DND-41 (cell line): ENCODE measurements at regions not wholly inside any gene's neighbourhood (a gene's known extent, or its start where the extent isn't known, plus 50 kb on each side); places are given as distances from the start of the nearest gene placed in this dataset.

Experiments
- EZH2 ChIP-seq: IDR thresholded peaks from 3 replicates; pipeline ENCODE4 v1.6.1; 2012; ENCODE audit warnings: borderline replicate concordance, low read depth, mild to moderate bottlenecking, moderate library complexity, low read length, inconsistent platforms; ENCODE audit not compliant: severe bottlenecking
- TF ChIP-seq, protein P1 (sequence below): IDR thresholded peaks from 2 replicates; pipeline ENCODE4 v1.5.1; 2012; ENCODE audit warnings: borderline replicate concordance, low read length, moderate library complexity, mild to moderate bottlenecking; ENCODE audit not compliant: poor library complexity, severe bottlenecking; ENCODE audit errors: extremely low read depth

DNA sequence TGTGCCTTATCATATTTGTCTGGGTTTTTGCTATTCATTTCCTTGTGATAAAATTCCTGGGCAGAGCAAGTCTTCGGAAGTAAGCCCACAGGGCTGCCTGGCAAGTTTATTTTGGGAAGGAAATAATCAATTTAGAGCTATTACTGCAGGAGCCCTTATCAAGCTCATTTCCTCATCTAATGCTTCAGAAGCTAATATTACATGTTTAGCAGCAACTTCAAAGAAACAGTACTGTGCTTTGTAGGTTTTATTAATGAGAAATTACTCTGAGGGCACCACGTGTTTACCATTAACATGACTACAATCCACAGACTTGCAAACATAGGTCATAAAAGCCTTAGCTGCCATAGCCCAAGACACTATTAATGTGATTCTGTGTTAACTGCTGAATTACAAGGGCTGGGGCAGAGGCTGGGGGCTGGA is 540.0 kb downstream of the SPRY1 start:
- TF ChIP-seq, protein P1, sequence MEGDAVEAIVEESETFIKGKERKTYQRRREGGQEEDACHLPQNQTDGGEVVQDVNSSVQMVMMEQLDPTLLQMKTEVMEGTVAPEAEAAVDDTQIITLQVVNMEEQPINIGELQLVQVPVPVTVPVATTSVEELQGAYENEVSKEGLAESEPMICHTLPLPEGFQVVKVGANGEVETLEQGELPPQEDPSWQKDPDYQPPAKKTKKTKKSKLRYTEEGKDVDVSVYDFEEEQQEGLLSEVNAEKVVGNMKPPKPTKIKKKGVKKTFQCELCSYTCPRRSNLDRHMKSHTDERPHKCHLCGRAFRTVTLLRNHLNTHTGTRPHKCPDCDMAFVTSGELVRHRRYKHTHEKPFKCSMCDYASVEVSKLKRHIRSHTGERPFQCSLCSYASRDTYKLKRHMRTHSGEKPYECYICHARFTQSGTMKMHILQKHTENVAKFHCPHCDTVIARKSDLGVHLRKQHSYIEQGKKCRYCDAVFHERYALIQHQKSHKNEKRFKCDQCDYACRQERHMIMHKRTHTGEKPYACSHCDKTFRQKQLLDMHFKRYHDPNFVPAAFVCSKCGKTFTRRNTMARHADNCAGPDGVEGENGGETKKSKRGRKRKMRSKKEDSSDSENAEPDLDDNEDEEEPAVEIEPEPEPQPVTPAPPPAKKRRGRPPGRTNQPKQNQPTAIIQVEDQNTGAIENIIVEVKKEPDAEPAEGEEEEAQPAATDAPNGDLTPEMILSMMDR, result no peak
- TF ChIP-seq EZH2, result no peak
